HG02588 (cell line): ENCODE measurements at regions not wholly inside any gene's neighbourhood (a gene's known extent, or its start where the extent isn't known, plus 50 kb on each side); places are given as distances from the start of the nearest gene placed in this dataset.

Experiments used
- ATAC-seq: cut with Tn5 transposase; IDR thresholded peaks from one replicate; pipeline ENCODE4 v1.9.1; 2021; ENCODE audit warnings: mild to moderate bottlenecking, moderate library complexity; ENCODE audit not compliant: unreplicated experiment

DNA sequence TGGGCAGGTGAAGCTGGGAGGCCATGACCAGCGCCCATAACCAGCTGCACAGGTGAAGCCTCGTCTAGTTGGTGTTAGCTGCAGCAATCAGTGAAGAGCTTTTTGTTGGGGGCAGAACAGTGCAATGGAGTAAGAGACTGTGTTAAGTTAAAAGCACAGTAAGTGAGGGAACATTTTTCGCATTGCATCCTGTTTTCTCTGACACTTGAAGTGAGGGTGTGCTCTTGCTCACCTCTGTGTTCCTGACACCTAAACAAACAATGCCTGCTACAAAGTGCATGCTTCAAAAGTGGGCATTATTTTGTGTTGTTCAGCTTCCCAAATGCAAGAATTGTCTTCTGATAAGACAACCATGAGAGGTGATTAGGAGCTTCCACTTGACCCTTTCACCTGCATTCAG is 324.0 kb upstream of the ACVR2A start:
- no peak for ATAC-seq

DNA sequence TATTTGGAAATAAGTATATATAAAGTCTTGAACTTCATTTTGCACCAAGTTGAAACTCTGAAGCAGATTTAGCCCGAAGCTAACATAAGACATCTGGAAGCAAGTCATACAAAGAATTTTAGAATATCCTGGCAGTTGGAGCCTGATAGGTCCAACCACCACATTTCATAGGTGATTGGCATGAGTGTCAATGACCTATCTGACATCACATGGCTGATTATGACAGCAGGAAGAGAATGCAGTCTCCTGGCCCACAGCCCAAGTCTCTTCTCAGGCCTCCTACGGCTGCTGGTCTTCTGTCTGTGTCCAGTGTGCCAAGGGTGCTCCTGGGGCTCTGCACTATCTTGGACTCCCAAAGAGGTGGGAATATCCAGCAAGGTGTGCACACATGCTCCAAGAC is 325.7 kb upstream of the ACVR2A start:
- no peak for ATAC-seq

DNA sequence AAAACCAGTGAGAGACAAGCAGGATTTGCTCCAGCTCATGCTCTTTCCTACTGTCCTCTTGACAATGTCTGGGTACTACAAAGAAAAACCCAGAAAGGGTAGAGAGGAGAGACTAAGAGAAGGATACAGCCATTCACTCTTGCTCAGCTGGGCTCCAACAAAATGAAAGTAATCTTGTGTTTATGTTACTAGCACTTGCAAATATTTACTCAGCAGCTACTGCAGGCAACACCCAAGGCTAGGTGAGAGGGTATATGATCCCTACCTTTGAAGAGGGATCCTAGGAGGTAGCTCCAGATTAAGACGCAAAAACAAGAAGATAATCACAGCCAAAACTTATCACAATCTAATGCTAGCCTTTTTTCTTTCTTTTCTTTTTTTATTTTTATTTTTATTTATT is 329.6 kb upstream of the ACVR2A start:
- ATAC-seq = no peak

DNA sequence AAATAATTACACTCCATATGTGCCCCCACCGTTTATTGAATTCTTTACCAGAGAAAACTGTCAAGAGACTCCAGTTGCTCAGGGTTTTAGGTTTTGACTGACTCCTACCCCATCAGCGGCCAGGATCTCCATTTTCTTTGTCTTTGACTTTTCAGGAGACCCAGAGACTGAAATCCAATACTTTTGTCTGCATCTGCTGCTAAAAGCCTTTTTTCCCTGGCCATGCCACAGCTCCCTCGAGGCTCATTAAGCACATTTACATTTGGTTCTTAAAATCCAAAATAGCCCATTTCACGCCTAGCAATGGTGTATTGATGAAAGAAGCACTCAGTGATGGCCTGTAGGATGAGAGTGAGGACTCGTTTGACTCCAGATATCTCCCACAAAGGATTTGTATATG is 332.6 kb upstream of the ACVR2A start:
- ATAC-seq = no peak

DNA sequence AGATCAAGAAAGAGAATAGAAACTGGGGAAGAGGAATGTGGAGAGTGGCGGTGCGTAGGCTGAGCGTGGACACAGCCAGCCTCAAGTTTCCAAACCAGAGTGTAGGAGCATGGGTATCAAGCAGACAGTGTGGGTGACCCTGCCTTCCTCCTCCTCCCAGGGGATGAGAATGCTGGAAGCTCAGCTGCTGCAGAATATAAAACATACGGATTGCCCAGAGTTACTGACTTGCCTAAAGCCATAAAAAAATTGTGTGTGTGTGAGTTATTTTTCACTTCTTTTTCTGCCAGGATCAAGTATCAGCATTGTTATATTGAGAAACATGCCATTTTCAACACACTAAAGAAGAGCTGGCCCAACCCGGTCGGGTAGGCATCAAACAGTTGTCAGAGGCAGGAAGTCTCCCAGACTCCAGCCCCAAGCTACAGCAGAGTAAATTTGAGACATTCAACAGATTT is 333.3 kb upstream of the ACVR2A start:
- no peak for ATAC-seq

DNA sequence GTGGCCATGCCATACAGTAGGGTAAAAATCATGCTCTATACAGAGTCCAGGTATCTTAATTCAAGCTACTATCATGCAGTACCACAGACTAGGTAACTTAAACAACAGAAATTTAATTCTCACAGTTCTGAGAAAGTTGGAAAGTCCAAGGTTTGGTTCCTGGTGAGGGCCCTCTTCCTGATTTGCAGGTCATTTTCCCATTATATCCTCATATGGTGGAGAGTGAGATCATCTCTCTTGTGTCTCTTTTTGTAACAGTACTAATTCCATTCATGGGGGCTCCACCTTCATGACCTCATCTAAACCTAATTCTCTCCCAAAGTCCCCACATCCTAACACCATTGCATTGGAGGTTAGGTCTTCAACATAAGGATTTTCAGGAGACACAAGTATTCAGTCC is 335.0 kb upstream of the ACVR2A start:
- ATAC-seq = no peak

DNA sequence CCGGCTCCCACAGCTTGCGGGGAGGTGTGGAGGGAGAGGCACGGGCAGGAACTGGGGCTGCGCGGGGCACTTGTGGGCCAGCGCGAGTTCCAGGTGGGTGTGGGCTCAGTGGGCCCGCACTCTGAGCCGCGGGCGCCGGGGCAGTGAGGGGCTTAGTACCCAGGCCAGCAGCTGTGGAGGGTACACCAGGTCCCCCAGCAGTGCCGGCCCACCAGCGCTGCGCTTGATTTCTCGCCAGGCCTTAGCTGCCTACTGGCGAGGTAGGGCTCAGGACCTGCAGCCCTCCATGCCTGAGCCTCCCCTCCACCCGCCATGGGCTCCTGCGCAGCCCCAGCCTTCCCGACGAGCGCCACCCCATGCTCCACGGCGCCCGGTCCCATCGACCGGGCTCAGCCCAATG is 337.9 kb upstream of the ACVR2A start:
- no peak for ATAC-seq

DNA sequence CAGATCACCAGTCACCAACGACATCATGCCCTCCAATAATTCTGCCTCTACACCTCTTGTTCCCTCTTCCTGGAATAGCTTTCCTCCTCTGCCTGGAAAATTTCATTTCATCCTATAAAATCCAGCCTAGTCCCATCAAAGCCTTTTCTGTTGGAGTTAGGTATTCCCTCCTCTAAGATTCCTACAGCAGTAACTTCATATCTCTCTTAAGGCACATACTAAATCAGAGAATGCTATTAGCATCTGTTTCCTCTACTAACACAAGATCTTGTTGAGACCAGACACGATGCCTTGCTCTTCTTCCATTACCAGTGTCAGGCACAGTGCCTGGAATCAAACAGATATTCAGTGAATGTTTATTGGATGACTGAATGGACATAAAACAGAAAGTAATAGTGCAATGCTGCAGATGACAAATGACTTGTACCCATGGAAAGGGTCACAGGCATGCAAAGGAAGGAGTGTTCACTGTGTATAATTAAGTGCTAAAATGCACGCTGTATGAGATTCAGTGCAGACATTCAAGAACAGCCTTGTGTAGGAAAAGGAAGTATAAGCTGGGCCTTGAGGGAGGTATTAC is 342.0 kb upstream of the ACVR2A start:
- ATAC-seq = no peak

DNA sequence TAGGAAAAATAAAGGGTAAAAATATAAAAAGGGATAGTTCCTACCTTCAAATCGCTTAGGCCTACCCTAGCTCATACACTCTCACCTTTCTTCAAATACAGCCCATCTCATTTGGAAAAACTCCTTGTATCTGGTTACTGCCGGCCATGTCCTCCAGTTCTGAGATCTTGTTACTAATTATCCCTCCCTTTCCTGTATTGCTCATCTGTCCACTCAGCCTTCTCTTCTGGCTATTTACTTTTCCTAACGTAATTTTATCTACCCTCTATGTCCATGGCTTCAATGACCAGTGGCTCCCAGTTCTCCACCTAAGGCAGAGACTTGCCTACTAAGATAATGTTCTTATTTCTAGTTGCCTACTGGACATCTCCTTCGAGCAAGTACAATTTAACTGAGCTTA is 342.9 kb upstream of the ACVR2A start:
- ATAC-seq = no peak

DNA sequence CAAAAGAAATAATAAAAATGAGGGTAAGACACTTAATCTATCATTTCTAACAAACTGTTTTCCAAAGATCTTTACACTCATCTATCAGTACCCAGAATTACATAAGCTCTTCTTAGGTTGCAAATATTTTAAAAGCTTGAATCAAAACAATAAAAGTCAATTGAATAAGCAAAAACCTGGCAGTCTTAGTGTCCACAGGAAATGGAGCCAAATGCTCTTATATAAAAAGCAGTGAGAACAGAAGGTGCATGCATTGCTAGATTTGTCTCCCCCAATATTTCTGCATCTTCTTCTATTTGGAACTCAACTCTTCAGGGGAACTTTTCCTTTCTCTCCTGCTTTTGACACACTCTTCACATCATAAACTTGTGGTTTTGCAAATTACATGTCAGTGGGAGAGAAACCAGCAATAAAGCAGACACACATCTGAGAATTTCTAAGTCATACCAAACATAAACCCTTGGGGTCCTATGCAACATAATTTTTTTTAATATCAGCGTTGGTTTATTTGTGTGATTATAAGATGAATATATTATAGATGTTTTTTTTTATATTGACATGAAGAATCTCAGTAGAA is 343.9 kb upstream of the ACVR2A start:
- ATAC-seq = no peak

DNA sequence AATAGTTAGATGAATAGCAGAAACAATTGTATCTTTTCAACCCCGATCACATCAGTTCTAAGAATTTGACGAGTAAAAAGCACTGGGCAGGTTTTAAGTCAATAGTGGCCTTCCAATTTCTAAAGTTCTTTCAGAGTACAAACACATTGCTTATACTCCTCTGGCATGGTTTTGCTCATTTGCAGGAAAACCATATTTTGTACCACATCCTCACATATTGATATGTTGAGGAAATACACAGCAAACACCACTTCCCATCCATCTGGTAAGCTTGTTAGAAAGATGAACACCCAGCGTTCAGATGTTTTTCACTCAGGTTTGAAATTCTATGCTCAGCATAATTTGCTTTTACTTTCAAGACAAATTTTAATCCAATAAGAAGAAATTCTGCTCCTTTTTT is 344.6 kb upstream of the ACVR2A start:
- no peak for ATAC-seq

DNA sequence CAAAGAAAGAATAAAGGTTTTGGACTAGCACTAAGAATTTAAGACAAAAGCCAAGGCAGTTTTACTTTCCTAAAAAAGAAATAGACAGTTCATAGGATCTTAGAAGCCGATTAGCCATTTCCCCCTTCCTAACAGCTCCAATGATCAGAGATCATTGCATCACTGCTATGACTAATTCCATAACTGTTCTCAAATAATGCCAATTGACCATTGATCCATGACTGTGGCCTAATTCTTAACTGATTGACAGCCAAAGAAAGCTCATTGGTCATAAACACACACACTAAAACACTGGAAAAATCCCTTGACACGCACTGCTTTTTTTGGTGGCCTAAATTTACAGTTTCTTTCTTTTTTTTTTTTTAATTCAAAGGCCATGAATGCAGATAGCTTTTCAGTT is 345.0 kb upstream of the ACVR2A start:
- ATAC-seq = peak; percentile 47

DNA sequence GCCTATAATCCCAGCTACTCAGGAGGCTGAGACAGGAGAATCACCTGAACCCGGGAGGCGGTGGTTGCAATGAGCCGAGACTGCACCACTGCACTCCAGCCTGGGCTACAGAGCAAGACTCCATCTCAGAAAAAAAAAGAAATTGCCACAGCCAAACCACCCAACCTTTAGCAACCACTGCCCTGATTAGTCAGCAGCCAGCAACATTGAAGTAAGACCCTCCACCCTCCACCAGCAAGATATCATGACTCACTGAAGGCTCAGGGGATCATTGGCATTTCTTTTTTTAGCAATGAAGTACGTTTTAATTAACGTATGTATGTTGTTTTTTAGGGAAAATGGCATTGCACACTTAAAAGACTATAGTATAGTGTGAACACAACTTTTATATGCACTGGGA is 349.1 kb upstream of the ACVR2A start:
- no peak for ATAC-seq

DNA sequence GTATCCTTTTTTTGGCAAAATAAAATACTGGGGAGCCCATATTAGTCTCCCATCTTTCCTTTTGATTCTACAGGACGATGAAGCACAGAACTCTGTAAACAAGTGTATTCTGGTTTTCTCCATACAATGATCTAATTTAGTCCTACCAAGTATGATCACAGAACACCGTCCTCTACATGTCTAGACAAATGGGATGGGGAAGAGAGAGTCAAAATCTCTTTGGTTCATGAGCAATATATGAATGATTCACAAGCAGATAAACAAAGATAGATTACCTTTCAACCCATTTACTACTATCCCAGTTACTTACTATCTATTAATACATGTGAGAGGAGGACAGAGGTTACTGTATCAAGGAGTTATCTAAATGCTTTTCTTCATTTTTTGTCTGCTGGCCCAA is 352.4 kb upstream of the ACVR2A start:
- no peak for ATAC-seq

DNA sequence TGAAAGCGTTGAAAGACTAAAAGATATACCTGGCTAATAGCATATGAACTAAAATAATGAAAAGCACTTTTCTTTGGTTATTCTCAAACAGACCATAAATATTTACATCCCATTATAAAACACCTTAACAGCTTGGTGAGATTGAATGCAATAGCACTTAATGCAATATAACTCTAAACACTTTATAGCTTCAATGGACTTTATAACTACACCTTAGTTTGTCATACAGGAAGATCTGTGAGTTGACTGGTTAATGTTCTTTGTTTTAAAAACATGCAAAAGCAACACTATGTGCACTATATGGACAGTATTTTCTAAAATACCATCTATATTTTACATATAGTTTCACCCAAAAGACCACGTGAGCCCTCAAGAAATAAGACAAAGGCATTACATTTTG is 353.3 kb upstream of the ACVR2A start:
- no peak for ATAC-seq

DNA sequence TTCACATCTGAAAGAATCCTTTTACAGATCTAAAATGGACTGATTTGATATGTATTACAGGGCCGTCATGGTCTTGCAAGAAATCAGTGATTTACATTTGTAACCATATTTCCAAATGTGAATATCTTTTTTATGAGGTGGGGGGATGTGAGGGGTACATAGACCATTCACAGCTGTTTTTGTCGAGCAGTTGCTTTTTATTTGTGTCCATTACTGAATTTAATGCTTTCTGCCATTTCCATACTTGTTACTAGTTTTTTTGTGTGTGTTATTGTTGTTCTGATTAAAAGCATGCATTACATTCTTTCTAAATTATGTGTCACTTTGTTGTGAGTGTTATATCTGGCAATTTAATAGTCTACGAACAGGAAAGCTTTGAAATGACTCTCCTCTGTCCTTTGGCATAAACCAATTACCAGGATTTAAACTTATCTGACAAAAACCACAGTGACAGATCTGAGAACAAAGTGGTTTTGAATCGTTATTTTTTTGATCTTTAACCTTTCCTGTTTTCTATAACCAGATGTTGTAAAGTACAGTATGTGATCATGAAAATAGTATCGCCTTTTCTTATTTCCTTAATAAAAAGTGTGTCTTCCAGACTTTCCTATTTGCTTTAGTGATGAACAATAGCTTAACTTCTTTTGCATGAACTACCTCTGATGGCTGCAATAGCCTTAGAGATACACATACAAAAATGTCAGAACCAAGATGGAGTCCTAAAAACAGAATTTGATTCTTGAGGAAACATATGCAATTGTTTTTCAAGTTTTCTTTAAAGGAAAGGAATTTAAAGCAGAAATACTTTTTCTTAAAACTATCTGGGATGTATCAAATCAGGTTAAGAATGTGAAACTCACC is 354.2 kb upstream of the ACVR2A start:
- ATAC-seq = no peak

DNA sequence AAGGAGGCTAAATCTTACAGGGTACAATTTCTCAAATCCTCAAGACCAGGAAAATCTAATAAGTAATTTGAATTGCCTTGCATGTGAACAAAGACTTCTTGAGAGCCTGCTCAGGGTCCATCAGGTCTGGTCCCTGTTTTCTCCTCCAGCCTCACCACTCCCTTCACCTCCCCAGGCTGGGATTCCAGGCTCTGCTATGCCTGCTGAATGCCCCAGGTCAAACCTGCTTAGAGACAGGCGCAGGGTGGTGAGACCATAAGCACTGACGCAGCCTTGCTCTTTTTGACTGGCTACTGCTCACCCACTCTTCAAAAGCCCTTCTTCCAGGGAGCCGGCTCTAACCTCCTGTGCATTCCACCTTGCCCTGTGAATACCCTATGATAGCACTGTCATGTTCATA is 356.4 kb upstream of the ACVR2A start:
- ATAC-seq = no peak

DNA sequence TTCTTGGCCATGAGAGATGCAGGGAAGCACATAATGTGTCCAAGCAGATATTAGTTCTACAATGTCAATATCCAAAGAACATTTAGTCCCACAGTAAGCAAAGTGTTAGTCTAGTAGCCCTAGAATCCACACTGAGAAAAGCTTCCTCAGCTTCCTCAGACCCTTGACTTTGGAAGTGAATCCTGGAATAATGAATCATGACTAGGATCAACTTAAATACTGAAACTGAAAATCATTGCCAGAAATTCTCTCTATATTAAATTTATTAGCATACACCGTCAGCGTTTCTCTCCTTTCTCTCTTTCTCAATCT is 356.9 kb upstream of the ACVR2A start:
- no peak for ATAC-seq

DNA sequence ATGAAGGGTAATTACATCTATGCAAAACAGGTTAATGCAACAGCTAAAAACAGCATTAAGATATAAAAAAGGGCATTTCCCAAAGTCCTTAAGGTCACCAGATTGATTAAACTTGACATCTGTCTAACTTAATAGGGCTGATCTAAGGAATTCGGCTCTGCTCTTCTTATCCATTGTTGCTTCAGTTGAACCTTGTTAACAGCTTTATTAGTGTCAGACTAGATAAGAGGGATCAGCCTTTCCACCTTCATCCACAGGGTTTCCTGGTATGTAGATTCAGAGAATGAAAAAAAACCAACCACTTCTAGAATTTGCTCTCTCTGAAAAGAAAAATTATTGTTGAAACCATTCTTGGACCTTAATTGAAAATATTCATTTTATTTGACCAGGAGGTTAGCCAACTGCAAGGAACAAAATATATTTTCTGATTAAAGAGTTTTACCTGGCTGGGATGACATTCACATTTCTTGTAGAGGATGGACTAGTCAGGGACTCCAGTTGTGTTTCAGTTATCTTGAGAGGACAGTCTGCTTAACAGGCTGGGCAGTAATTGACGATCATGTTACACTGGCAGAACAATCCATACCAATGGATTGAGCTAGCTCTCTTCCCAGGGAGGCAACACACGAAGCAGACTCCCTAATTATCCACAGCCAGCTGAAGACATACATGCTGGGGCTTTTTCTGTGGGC is 357.4 kb upstream of the ACVR2A start:
- no peak for ATAC-seq

DNA sequence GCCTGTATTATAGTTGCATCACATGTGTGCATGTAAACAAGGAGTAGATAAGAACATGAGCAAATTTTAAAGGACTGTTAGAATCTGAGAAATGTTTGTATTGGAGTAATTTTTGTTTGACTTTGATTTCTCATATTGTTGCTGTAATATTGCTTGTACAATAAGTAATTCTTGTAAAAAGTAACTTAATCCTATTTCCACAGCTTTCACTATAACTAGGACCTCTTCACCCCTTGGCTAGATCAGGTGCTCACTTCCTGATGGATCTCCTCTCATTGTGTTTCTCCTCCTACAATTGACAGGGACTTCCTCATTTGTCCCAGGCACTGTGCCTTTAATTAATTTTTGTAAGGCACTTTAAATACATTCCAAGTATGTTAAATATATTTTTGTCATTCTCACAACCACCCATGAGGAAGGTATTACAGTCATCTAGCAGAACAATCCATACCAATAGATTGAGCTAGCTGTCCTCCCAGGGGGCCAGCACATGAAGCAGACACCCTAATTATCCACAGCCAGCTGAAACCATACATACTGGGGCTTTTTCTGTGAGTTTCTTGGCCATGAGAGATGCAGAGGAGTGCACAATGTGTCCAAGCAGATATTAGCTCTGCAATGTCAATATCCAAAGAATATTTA is 359.5 kb upstream of the ACVR2A start:
- ATAC-seq = no peak

DNA sequence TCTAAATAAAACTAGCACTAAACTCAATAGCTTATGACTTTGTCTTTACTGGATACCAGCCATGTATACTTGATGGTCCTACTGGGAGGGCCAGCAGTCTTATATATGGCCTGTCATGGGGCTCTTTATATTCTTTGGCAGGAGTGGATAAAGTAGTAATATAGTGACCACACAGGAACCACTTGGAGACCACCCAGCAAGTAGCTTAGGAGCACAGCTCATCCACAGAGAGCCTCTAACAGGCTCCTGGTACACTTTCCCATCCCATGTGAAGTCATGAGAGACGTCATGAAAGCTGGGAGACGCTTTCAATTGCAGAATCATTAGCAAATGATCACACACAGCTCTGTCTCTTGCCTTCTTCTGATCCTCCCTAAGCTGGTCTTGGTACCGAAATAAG is 360.9 kb upstream of the ACVR2A start:
- ATAC-seq = no peak
